Stimulated activated CD4-positive, alpha-beta T cell treated with anti-CD3 and anti-CD28 coated beads, Interleukin-2, amount 100 ng/mL, for 48 hours (primary cell): ENCODE measurements at regions not wholly inside any gene's neighbourhood (a gene's known extent, or its start where the extent isn't known, plus 50 kb on each side); places are given as distances from the start of the nearest gene placed in this dataset.
"Not testable (repeated sequence)": the region's sequence is repeated elsewhere in the genome, so short reads cannot be mapped to it uniquely, and the experiment has no call there.

Experiments
- DNase-seq, 2 donors: peaks; one replicate each; pipeline ENCODE4 v3.0.0-alpha.2; 2020

DNA sequence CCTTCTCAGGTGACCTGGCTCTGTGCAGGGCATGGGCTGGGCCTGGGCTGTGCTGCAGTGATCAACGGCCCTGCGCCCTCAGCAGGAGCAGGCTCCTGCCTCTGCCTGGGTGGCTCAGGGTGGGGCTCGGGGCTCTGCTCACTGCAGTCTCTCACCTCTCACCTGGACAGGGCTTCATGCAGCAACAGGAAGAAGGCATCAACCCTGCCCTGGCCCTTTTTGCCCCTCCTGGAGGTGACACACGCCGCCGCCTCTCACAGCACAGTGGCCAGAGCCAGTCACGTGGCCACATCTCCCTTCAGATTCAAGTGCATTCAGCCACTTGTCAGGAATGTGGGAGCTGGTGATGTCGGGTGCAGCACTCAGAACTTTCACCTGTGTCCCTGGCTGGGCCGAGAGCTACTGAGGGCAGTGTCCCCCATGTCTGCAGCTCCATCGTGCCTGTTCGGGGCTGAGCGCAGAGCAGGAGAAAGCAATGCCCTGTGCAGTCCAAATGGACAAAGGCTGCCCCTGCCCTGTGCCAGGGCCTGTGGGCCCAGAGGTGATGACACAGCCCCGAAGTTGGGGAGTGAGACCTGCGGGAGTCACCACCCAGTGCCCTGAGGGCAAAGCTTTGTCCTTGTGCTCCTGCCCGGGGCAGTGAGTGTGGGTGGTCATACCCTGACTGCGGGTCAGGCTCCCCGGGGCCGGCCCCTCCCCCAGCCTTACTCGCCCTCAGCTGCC lies 314.0 kb downstream of the PTPRU start:
- DNase-seq: no peak

DNA sequence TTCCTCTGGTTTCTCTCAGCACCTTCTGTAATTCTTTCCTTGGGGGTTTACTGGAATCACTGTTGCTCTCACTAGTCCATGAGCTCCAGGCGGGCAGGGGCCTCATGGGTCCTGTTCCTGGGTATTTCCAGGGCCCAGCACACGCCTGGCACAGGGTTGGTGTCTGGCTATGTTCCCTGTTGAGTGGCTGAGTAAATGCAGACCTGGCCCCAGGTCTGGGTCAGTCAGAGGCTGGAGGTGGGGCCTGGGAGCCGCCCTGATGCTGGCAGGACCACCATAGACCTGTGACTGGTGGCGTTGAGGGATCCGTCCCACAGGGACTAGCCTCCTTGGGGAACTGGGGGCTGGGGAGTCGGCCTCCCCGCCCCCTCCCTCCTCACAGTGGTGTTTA lies 313.4 kb downstream of the PTPRU start:
- not testable (repeated sequence) for DNase-seq

DNA sequence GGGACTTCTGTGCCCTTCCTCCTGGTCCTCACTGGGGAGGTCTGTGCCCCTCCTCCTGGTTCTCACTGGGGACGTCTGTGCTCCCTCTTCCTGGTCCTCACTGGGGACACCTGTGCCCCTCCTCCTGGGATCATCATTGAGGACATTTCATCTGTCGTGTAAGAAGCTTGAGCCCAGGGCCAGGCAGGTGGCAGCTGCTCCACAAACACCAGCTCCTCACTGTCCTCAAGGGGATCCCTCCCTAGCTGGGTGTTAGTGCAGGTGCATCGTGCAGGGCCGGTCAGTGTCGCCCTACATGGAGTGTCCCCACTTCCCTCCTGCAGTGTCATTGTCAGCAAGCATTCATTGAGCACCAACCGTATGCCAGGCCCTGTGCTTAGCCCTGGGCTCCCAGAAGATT lies 312.7 kb downstream of the PTPRU start:
- DNase-seq: no peak

DNA sequence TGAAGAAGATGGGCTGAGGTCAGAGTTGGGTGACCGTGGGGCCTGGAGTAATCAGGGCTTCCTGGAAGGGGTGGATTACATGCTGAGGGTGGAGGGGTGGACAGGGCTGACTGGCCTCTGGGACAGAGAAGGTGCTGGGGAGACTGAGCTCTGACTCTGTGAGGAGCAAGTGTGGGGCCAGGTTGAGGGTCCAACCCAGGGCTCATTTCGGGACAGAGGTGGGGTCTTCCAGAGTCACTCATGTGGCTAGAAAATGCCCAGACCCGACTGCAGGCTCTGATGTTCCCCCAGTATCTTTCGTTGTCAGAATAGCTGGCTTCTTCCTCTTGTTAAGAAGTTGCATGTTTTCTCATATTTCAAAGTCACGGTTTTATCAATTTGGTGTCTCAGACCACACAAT lies 311.8 kb downstream of the PTPRU start:
- no peak for DNase-seq

DNA sequence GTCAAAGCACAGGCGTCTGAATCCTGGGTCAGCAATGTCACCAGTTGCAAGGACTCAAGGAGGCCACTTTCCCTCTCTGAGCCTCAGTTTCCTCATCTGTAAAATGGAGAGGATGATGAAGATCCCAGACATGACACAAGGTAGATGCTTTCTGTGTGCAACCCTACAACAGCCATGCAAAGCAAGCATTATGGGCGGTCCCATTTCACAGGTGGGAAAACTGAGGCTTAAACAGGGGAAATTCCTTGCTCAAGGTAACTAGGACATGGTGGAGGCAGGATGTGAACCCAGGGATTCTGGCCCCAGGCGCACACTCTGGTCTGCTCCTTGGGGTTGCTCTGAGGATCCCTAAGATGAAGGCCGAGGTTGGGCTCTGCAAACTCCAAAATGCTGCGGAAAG lies 311.0 kb downstream of the PTPRU start:
- no peak for DNase-seq

DNA sequence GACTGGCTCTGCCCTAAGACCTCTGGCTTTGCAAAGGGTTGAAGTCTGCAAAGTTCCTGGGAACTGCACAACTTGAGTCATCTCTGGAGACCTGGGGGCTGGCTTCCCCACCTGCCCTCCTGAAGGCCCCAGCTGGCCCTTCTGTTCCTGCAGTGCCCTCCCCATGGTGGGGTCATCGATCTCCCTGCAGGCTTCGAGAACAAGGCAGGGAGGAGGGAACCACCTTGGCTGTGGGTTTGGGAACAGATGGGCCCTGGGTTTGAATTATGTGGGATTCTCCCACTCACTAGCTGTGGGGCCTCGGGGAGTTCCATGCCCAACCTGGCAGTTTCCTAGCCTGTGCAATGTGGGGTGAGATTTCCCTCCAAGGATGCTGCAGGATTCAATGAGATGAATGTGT lies 310.2 kb downstream of the PTPRU start:
- DNase-seq: no peak

DNA sequence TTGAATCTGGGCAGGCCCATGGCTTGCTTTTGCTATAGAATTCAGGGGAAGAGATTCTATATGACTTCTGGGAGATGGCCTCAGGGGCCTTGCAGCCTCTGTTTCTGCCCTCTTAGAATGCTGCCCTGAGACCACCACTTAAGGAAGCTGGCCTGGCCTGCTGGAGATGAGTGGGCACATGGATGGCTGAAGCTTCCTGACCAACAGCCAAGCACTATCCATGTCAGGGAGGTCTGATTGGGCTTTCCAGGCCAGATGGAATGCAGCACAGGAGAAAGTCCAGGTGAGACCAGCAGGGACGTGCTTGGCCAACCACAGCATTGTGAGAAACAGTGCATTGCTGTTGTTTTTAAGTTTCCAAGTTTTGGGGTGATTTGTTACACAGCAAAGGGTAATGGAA lies 308.1 kb downstream of the PTPRU start:
- DNase-seq: no peak

DNA sequence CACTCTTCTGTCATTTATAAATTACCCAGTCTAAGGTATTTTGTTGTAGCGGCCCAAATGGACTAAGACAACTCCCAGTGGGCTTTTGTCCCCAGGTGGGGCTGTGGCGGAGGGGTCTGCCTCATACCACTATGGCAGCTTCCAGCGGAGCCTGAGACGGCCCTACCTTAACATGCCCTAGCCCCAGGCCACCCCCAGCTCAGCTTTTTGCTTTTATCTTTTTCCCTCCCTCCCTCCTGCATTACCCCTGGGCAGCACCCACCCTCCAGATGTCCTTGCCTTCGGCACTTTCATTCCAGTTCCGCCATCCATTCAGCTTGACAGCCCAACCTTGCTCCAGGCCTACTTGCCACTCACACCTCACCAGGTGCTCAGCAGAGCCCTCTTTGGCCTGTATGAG lies 307.3 kb downstream of the PTPRU start:
- no peak for DNase-seq

DNA sequence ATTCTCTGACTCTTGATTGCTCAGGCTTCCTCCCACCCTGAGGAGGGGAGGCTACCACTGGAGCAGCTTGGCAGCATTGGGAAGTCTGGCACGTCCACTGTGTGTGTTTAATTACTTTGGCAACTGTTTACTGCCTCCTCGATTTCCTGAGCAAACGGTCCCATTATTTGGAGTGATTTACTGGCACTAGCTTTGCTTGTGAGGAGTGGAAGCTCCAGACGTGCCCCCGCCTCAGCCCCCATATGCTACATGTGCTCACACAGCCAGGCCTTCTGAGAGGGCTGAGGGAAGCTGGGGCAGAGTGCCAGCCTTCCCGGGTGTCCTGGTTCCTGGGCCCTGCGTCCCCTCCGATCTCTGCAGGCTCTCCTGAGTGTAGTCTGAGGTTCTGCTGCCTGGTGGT lies 306.2 kb downstream of the PTPRU start:
- no peak for DNase-seq

DNA sequence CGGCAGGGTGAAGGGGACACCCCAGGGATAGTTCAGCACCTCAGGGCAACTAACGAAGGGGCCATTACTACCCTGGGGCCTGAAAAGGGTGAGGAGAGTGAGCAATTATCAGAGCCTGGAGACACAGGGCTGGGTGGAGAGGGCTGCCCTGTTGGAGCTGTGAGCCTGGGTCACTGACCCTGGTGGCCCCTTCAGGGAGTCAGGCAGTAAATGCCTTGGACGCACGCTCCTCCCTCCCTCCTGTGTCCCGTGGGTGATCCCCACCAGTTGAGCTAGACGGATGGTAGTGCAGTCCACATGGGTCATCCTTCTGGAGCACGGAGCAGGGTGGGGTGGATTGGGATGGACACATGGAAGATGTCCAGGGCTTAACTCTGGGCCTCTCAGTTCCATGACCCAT lies 305.3 kb downstream of the PTPRU start:
- DNase-seq: no peak

DNA sequence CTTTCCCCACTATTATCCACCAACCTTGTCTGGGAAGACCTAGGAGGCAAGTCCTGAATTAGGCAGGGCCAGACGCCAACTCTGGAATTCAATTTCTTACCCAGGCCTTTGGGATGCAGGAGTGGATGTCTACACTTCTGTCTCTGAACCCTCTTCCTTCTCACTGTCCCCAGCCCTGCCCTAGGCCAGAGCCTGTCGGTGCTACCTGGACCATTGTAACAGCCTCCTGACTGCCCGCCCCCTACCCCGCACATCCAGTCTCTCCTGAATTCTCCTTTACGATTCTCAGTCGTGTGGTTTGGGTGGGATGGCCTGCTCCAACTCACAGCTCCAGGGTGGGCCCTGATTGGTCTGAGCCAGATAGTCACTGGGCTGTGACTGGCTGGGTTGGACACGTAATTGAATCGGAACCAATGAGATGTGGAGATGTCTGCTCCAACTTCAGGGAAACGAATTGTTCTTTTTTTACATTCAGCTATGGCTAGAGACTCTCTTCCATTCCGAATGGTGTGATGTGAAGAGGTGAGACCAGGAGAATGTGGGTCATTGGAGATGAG lies 304.6 kb downstream of the PTPRU start:
- DNase-seq: no peak

DNA sequence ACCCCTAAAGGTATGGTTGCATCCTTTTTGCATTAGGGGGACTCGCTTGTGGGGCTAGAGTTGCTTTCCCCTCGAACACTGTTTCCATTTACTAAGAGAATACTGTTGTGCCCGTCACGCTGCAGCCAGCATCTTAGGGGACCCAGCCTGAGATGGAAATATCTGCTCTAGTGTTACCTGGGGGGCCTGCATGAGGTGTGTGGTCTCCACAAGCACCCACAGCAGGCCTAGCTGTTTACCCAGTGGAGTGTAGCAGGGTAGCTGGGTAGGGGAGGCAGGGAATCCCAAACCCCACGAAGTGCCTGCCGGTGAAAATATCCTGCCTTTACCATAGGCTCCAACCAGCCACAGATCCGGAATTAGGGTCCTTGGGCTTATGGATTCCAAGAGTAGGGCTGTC lies 303.6 kb downstream of the PTPRU start:
- no peak for DNase-seq

DNA sequence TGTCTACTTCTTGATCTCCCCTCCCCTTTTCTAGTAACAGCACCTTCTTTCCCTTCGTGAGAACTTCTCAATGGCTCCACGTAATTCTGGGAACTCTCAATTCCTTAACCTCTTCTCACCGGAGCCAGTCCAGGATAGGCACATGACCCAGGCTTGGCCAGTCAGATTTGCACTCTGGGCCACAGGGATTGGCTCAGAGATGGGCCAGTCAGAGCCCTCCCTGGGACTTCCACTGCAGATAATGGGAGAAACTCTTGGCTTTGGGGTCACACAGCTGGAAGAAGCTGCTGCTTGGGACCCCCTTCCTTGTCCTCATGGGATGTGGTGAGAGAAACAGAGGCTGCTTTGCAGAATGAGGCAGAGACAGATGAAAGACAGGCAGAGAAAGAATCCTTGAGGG lies 302.3 kb downstream of the PTPRU start:
- DNase-seq: no peak

DNA sequence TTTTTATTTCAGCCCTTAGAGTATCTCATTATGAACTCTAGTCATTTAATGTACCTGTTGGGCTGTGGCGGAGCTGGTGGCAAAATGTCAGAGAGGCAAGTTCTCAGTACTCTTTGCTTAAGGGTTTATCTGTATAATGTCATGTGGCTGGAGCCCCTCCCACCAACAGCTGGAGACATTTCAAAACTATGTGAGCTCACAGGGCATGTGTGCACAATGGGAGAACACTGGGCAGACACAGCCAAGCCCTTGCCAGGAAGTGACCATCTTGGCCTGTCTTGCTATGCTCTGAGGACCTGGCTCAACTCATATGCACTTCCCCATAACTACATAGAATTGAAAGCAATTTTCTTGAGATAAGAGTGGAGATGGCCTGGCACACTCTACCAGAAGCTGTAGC lies 296.4 kb downstream of the PTPRU start:
- DNase-seq: no peak

DNA sequence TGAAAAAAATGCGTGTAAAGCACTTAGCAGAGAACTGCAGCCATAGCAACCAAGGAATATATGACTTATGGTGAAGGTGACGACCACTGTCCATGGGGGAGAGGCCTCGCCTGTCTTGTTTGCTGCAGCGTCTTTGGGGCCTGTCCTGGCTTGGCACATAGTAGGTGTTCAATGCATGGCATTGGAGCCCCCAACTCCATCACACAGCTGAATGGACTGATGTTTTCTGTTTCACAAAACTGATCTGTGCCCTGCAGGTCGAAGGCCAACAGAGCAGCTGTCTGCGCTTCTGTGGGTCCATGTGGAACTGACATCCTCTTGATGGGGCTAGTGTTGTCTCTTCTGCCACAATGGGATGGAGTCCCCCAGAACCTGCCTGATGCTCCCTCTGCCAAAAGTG lies 296.0 kb downstream of the PTPRU start:
- DNase-seq: no peak

DNA sequence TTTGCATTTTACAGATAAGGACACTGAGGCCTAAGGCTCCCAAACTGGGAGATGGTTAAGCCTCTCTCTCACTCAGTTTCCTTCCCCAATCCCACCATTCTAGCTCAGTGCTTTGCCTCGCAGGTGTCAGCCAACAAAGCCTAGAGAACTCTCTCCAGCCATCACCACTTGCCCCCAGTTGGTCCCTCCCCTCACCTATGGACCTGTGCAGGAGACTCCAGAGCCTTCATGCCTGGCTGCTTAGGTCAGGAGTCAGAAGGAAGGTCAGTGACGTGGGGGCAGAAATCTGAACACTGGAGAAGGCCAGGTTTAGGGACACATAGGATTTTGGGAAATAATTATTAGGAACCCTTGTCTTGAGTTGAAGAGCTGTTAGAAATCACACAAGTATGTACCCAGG lies 295.3 kb downstream of the PTPRU start:
- DNase-seq: no peak

DNA sequence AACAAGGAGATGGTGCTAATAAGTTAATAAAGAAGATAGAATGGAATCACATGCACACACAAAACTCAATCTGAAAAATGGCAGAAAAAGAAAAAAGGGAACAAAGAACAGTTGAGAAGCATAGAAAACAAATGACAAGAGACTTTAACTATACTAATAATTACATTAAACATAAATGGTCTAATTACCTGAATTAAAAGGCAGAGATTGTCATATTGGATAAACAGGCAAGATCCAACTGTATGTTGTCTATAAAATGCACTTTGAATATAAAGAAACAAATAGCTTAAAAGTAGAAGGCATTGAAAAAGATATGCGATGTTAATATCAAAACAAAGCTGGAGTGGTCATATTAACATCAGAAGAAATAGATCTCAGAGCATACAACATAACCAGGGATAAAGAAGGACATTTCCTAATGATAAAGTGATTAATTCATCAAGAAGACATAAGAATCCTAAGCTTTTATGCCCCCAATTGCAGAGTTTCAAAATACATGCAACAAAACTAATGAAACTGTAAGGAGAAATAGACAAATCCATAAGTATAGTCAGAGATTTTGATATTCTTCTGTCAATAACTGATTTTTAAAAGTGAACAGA lies 293.5 kb downstream of the PTPRU start:
- no peak for DNase-seq

DNA sequence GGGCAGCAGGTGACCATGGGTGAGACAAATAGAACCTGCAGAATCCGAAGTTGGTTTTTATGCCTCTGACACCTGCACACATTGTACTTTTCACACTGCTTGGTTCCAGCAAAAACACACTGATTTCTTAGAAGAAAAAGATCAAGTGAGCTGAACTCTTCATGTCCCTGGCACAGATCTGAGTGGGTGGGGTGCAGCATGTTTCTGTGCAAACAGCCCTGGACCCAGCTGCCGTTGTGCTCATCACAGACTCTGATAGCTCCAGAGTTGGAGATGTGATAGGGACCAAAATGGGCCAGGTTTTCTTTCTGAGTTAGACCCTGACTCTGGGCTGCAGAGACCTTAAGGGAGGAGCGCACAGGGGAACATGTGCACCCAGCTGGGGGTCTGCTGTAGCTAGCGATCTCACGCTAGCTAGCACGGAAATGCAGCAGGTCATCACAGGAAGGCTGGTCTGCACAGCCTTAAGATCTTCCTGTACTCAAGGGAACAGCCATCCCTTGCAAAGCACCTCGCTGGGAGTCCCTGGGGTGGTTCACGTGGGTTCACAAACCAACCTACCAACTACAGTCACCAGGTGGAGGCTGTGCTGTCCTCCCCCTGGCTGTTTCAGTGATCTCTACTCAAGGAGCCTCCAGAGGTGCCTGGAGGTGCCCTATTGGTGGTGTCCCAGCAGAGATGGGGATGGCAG lies 291.1 kb downstream of the PTPRU start:
- no peak for DNase-seq

DNA sequence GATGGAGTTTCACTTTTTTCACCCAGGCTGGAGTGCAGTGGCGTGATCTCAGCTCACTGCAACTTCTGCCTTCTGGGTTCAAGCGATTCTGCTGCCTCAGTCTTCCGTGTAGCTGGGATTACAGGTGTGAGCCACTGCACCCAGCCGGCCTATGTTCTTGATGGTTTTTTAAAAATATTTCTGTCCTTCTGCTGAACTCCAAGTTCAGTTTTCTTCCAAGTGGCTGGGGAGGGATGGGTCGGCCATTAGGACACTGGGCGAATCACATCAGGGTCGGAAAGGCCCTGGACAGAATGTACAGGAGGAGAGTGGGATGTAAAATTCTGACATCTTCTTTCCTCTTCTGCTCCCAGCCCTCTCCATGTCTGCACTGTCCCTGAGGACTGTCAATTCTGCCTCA lies 289.6 kb downstream of the PTPRU start:
- no peak for DNase-seq

DNA sequence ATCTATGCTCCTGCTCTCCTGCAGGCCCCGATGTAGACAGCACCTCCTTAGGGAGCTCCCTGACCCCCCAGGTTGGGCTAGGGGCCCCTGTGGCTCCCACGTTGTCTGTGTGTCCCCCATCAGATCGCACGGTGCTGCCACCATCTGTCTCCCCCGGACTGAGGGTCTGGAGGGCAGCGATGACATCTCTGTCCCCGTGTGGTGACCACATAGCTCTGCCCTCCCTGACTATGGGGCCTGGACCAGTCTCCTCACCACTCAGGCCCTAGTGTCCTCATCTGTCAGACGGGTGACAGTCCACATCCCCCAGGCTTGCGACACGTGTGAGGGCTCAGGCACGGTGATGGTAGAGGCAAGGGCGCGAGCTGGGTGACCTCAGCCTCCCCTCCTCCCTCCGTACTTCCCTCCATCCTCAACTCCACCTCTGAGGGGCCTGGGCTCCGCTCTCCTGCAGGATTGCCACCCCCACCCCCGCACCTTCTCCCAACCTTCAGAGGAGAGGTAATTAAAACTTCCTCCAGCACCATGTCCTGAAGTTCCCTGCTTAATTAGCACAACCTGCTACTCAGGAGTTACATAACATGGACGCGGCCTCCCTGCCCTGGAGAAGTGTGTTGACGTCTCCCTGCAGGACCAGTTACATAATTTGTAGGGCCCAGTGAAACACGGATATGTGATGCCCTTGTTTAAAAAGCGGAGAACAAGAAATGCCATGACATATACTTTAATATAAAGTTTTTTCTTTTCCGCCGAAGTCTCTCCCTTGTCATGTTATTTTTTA lies 288.2 kb downstream of the PTPRU start:
- DNase-seq: no peak

DNA sequence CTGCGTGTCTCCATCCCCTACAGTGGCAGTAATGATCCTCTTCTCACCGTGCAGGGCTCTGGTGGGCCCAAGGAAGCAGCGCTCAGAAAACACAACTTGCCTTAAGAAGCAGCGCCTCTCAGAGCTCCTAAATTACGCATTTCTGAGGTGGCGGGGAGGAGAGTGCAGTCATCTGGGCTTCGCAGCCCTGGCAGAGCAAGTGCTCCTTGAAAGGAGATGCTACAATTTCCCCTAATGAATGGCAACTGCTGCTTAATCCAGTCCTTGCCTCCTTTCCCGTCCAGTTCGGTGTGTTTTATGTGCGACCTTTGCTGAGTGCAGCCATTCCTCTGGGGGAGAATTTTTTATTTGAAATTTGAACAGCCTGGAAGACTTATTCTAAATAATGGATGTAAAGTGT lies 287.3 kb downstream of the PTPRU start:
- no peak for DNase-seq

DNA sequence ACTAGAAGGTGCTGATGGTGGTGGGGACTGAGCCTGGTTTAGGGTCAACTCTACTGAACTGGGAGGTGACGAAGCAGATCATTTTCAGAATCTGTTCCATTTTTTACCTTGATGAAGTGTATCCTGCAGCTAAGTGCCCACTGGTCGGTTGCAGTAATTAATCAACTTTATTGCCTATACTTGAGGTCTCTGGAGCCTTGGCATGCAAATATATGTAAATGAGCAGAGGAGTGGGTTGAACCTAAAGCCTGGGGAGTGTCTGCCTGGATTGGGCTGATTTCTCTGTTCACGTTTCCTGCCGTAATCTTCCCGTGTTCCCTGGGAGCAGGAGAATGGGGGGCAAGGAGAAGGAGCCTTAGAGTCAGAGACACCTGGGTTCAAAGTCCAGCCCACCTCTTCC lies 286.8 kb downstream of the PTPRU start:
- no peak for DNase-seq

DNA sequence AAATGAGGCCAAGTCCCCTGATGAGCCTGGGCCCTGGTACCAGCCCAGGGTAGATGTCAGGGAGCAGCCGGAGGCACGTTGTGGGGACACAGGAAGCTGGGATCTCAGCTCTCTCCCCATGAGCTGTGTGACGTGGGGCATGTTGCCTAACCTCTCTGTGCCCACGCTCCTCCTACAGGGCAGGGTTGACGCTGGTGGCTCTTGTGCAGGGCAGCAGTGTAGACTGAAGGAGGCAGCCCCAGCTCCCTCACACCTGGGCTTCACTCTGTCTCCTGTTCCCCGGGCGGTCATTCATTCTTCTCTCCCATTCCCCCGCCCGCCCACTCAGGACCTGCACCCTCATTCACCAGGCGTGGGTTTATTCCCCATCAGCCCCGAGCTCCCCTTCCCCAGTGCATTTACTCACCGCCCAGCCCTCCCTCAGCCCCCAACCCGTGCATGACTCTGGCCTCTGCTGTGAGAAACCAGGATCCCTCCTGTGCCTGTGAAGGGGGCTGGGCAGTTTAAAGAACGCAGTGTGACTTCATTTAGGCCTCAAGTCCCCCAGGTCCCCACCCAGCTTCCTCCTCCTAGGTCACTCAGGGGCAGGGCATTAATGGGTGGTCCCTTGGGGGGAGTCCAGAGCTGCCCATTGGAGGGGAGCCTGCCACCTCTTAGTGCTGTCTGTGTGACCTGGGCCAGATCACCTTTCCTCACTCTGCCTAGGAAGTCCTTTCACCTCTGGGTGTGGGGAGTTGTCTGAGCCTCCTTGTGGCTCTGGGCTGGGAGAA lies 285.7 kb downstream of the PTPRU start:
- DNase-seq: no peak
